ENCODE measurements at regions not wholly inside any gene's neighbourhood (a gene's known extent, or its start where the extent isn't known, plus 50 kb on each side); places are given as distances from the start of the nearest gene placed in this dataset.

- no peak for DNase-seq (ENCODE audit: low spot score)
- TF ChIP-seq CTCF (IDR thresholded peaks at IDR 0.05; ENCODE audit: extremely low read depth, missing control alignments), result no peak
These were observed 1815.5 kb downstream of the SLITRK5 start for GRCh38 chr13:89486709-89487108.

DNA sequence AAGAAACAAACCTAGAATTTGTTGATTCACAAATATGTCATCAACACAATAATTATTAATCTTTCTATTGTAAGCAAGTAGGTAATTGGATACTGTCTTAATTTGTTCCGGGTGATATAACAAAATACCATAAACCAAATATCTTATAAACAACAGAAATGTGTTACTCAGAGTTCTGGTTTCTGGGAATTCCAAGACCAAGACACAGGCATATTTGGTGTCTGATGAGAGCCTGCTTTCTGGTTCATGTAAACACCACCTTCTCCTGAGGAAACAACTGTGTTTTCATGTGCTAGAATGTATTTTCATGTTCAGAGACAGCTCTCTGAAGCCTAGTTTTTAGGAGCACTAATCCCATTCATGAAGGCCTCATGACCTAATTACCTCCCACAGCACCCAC is 1819.5 kb downstream of the SLITRK5 start:
- TF ChIP-seq CTCF (IDR thresholded peaks at IDR 0.05; ENCODE audit: extremely low read depth, missing control alignments), result no peak
- DNase-seq (ENCODE audit: low spot score), result no peak

DNA sequence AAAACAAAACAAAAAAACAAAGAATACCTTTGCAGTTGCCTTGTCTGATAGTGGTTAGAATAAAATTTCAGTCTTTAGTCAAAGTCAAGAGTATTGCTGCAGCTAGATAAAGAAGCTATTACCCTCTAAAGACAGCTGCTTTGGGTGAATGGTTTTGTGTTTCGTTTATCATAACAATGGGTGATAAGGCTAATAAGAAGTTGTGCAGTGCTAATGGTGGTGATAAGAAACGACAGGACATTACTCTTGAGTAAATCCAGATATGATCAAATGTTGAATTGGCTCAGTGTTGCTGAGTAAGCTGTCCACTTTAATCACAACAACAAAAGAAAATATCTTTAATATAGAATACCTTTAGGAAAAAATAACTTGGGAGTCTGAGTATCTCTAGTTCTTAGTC is 1825.3 kb downstream of the SLITRK5 start:
- no peak for DNase-seq (ENCODE audit: low spot score)
- no peak for TF ChIP-seq CTCF (IDR thresholded peaks at IDR 0.05; ENCODE audit: extremely low read depth, missing control alignments)

GRCh38 chr13:89497658-89498057 is 1826.5 kb downstream of the SLITRK5 start:
- no peak for TF ChIP-seq CTCF (IDR thresholded peaks at IDR 0.05; ENCODE audit: extremely low read depth, missing control alignments)
- no peak for DNase-seq (ENCODE audit: low spot score)

GRCh38 chr13:89502286-89502685 is 1831.1 kb downstream of the SLITRK5 start:
- DNase-seq (ENCODE audit: low spot score), result no peak
- no peak for TF ChIP-seq CTCF (IDR thresholded peaks at IDR 0.05; ENCODE audit: extremely low read depth, missing control alignments)

- no peak for DNase-seq (ENCODE audit: low spot score)
- no peak for TF ChIP-seq CTCF (IDR thresholded peaks at IDR 0.05; ENCODE audit: extremely low read depth, missing control alignments)
These were observed 1832.8 kb upstream of the MIR17HG start for GRCh38 chr13:89514534-89515312.

GRCh38 chr13:89515948-89516347 is 1831.5 kb upstream of the MIR17HG start:
- TF ChIP-seq CTCF (IDR thresholded peaks at IDR 0.05; ENCODE audit: extremely low read depth, missing control alignments), result no peak
- DNase-seq (ENCODE audit: low spot score), result no peak
